H1 (cell line): ENCODE measurements at regions not wholly inside any gene's neighbourhood (a gene's known extent, or its start where the extent isn't known, plus 50 kb on each side); places are given as distances from the start of the nearest gene placed in this dataset.

ENCODE experiments used
- CTCF ChIP-seq, 3 experiments: IDR thresholded peaks; 1 replicate in 2 of 3; 2 replicates in 1 of 3; pipeline versions ENCODE4 v1.5.1 to v1.6.1; 2011; ENCODE audit warnings: low read length in 3 of 3, mild to moderate bottlenecking in 3 of 3, inconsistent platforms in 2 of 3, low read depth in 1 of 3, moderate library complexity in 1 of 3; ENCODE audit not compliant: insufficient read depth in 1 of 3; ENCODE audit errors: control extremely low read depth in 1 of 3
- E2F6 ChIP-seq: IDR thresholded peaks from 2 replicates; pipeline ENCODE4 v1.6.1; 2012; ENCODE audit warnings: inconsistent platforms
- GABPA ChIP-seq: IDR thresholded peaks from 2 replicates; pipeline ENCODE4 v1.6.1; 2011; ENCODE audit warnings: mild to moderate bottlenecking, low read length, moderate library complexity, borderline replicate concordance; ENCODE audit not compliant: insufficient read depth
- HDAC6 ChIP-seq: IDR thresholded peaks from one replicate; pipeline ENCODE4 v1.7.1; 2012; ENCODE audit warnings: low read depth, mild to moderate bottlenecking, inconsistent platforms, low read length, moderate library complexity
- MAX ChIP-seq: IDR thresholded peaks from 2 replicates; pipeline ENCODE4 v1.6.1; 2012; ENCODE audit warnings: inconsistent platforms
- POLR2A ChIP-seq, 2 experiments: IDR thresholded peaks; 1 replicate in 1 of 2; 2 replicates in 1 of 2; pipeline ENCODE4 v1.6.1; 2011; ENCODE audit warnings: low read depth in 2 of 2, low read length in 2 of 2, mild to moderate bottlenecking in 2 of 2; ENCODE audit errors: control extremely low read depth in 1 of 2
- RFX5 ChIP-seq: IDR thresholded peaks from 2 replicates; pipeline ENCODE4 v1.6.1; 2011; ENCODE audit warnings: low read depth, low read length, improper control_type of control experiment, borderline replicate concordance
- RNF2 ChIP-seq: fragments of 200-900, 300-1000 bp; sonication (generic); IDR thresholded peaks from 2 replicates; pipeline ENCODE4 v1.7.1; 2016; ENCODE audit warnings: borderline replicate concordance, low read depth, mild to moderate bottlenecking, antibody characterized with exemption, low read length; ENCODE audit not compliant: poor library complexity, severe bottlenecking; ENCODE audit errors: missing control alignments
- TAF1 ChIP-seq: IDR thresholded peaks from 2 replicates; pipeline ENCODE4 v1.6.1; 2011; ENCODE audit warnings: mild to moderate bottlenecking, low read depth, low read length
- TEAD4 ChIP-seq: IDR thresholded peaks from 2 replicates; pipeline ENCODE4 v1.6.1; 2012; ENCODE audit warnings: low read depth, low read length, inconsistent platforms, mixed read lengths

DNA sequence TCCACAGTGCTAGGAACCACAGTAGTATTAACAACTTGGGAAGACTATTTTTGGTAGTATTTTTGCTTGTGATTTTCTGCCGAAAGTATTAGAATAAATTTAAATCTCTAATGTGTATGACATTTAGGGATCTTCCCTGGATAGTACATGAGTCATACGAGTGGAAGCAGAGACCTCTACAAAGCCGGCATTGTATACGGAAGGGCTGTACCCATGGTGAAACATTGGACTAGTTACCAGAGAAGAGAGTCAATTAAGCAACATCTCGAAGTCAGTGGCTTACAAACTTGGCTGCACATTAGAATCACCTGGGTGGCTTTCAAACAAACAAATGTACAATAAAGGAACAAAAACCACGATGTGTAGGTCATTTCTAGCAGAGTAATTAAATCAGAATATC is 1131.7 kb upstream of the LRRTM1 start:
- no peak for TF ChIP-seq CTCF (IDR thresholded peaks at IDR 0.05; ENCODE audit: control extremely low read depth in 1 of 3, insufficient read depth in 1 of 3, low read depth in 1 of 3, low read length in 3 of 3)
- TF ChIP-seq GABPA = no peak
- no peak for TF ChIP-seq RNF2
- no peak for TF ChIP-seq RFX5
- TF ChIP-seq POLR2A (IDR thresholded peaks at IDR 0.05; ENCODE audit: control extremely low read depth in 1 of 2, low read depth in 2 of 2, low read length in 2 of 2) = no peak
- no peak for TF ChIP-seq TEAD4
- no peak for TF ChIP-seq E2F6
- no peak for TF ChIP-seq HDAC6
- no peak for TF ChIP-seq TAF1
- no peak for TF ChIP-seq MAX
